ENCODE measurements at regions not wholly inside any gene's neighbourhood (a gene's known extent, or its start where the extent isn't known, plus 50 kb on each side); places are given as distances from the start of the nearest gene placed in this dataset.

DNA sequence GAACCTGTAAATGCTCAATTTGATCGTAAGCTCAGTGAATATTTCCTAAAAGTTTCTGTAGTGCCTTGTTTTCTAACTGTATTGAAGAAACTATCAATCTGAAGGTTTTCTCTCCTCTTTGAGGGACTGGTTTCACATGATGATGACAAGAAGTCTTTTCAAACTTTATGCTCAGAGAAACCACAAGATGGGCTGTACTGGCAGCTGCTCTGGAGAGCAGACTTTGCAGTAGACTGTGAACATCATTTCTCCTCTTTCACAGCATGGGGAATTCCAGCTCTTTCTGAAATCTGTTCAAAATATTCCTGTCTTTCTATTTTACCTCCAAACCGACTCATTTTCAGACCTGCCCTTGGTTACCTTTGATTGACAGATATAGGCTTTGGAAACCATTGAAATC, 194.4 kb downstream of the IZUMO3 start:
- TF ChIP-seq, protein P1, sequence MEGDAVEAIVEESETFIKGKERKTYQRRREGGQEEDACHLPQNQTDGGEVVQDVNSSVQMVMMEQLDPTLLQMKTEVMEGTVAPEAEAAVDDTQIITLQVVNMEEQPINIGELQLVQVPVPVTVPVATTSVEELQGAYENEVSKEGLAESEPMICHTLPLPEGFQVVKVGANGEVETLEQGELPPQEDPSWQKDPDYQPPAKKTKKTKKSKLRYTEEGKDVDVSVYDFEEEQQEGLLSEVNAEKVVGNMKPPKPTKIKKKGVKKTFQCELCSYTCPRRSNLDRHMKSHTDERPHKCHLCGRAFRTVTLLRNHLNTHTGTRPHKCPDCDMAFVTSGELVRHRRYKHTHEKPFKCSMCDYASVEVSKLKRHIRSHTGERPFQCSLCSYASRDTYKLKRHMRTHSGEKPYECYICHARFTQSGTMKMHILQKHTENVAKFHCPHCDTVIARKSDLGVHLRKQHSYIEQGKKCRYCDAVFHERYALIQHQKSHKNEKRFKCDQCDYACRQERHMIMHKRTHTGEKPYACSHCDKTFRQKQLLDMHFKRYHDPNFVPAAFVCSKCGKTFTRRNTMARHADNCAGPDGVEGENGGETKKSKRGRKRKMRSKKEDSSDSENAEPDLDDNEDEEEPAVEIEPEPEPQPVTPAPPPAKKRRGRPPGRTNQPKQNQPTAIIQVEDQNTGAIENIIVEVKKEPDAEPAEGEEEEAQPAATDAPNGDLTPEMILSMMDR (IDR thresholded peaks at IDR 0.05) = no peak
- intact Hi-C loops (cut with DNase I) = no loop called here
- DNase-seq (no peak), ATAC-seq (no peak)
- Histone ChIP-seq H3K27ac (no peak overlapping the region), H3K4me1 (no peaks in the 10 kb centered on the region), H3K36me3 (no peaks in the 10 kb centered on the region), H3K4me3 (no peak overlapping the region), H3K27me3 (ENCODE audit: low read depth) (no peaks in the 10 kb centered on the region), H3K9me3 (no peaks in the 10 kb centered on the region)

DNA sequence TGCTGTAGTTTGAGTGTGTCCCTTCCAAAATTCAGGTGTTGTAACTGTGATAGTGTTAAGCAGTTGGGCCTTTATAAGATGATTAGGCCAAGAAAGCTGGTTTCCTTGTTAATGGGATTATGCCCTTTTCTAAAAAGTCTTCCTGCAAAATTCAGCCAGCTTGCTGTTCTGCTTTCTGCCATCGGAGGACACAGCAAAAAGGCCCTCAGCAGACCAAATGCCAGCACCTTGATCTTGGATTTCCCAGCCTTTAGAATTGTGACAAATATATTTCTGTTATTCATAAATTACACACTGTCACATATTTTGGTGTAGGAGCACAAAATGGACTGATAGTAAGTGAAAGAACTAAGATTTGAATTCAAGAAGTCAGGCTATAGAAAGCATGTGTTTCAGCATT, 203.2 kb downstream of the IZUMO3 start:
- TF ChIP-seq, protein P1 (IDR thresholded peaks at IDR 0.05) = no peak
- no peaks in the 10 kb centered on the region for H3K4me1 ChIP-seq
- intact Hi-C loops (cut with DNase I) = no loop called here

DNA sequence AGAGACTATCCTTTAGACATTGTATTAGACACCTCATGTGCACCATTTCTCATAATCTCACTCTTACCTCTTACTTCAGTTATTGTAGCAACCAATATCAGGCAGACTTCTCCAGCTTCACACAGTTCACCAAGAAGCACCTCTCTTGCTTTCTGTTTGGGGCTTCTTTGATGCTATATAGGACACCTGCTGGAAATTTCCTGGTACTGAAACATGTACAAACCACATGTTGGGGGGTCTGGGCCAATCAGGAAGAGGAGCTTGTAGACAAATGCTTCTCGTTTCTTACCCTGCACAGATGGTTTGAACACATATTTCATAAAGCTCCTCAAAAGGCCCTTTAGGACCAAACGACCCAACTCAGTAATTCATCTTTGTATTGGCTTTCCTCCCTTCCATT, 212.1 kb downstream of the IZUMO3 start:
- no peaks in the 10 kb centered on the region for H3K27me3 ChIP-seq (ENCODE audit: low read depth)
- no peak overlapping the region for H3K27ac ChIP-seq
- H3K36me3 ChIP-seq = no peaks in the 10 kb centered on the region
- intact Hi-C loops (cut with DNase I) = no loop called here
- H3K9me3 ChIP-seq = no peaks in the 10 kb centered on the region
- TF ChIP-seq, protein P1 (IDR thresholded peaks at IDR 0.05) = no peak
- H3K4me1 ChIP-seq = no peaks in the 10 kb centered on the region
- DNase-seq (no peak), ATAC-seq (no peak)
- H3K4me3 ChIP-seq = no peak overlapping the region

More for the DNA sequence above, 203.2 kb downstream of the IZUMO3 start:
- H3K27ac ChIP-seq = no peak overlapping the region
- H3K36me3 ChIP-seq = no peaks in the 10 kb centered on the region
- no peaks in the 10 kb centered on the region for H3K27me3 ChIP-seq (ENCODE audit: low read depth)
- DNase-seq (no peak), ATAC-seq (no peak)
- H3K4me3 ChIP-seq = no peak overlapping the region
- peaks cover 6% of the 10 kb centered on the region for H3K9me3 ChIP-seq

DNA sequence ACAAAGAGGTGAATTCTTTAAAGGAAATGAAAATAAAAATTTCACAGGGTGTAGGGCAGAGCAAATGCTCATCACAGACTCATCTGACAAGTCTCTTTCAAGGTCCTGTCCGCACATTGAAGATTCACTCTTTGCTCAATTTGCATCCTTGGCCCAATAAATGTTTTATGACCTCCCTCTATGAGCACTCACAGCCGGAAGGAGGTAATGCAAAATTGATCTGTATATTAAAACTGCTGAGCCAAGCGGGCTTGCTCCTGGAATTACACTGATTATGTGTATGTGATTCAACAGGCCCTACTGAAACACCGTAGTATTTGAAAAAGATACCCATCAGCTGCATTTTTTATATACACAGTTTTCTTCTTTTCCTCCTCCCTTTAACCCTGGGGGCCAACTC, 246.8 kb downstream of the IZUMO3 start:
- Histone ChIP-seq H3K4me1 (no peaks in the 10 kb centered on the region), H3K36me3 (no peaks in the 10 kb centered on the region), H3K27me3 (ENCODE audit: low read depth) (no peaks in the 10 kb centered on the region), H3K4me3 (no peak overlapping the region), H3K27ac (no peak overlapping the region), H3K9me3 (no peaks in the 10 kb centered on the region)
- TF ChIP-seq, protein P1 (IDR thresholded peaks at IDR 0.05) = no peak
- ATAC-seq (no peak), DNase-seq (no peak)
- intact Hi-C loops (cut with DNase I) = no loop called here

DNA sequence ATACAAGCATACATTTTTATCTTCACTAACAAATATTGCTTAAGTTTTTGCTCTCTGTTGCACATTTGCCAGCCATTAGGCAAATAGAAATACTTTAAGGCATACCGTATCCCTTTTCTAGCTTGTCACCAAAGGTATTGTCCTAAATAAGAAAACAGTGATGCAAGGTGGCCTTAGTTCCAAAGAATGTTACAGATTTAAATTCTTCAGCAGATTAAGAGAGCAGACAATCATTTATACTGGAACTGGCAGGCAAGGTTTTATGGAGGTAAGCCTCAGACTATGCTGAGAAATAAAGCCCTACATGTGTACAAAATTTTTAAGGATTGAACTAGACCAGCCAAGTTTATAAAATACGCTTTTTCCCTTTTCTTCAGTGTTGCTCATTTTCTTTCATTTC, 247.8 kb downstream of the IZUMO3 start:
- Histone ChIP-seq H3K27me3 (ENCODE audit: low read depth) (no peaks in the 10 kb centered on the region), H3K27ac (no peak overlapping the region), H3K36me3 (no peaks in the 10 kb centered on the region), H3K9me3 (no peaks in the 10 kb centered on the region), H3K4me1 (no peaks in the 10 kb centered on the region), H3K4me3 (no peak overlapping the region)
- TF ChIP-seq, protein P1 (IDR thresholded peaks at IDR 0.05) = no peak
- no peak for DNase-seq
- intact Hi-C loops (cut with DNase I) = no loop called here
- no peak for ATAC-seq

DNA sequence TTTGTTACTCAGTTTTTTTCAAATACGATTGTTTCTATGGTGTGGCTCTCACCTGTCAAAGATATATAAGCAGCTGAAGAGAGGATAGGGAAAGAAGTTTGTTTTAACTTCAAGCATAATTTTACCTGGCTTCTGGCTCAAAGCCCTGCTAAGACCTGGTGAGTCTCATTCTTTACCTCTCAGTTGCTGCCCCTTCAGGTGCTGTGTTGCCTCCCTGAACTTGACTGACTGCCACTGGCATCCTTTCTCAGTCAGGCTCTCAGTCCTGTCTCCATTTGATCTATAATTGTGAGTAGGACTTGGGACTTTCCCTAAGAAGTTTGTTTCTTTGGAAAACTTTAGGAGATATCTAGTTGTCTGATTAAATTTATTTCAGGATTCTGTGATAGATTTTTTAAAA, 249.6 kb downstream of the IZUMO3 start:
- no peak for DNase-seq
- no peak for ATAC-seq
- Histone ChIP-seq H3K27ac (no peak overlapping the region), H3K4me1 (no peaks in the 10 kb centered on the region), H3K9me3 (no peaks in the 10 kb centered on the region), H3K4me3 (no peak overlapping the region), H3K36me3 (no peaks in the 10 kb centered on the region), H3K27me3 (ENCODE audit: low read depth) (no peaks in the 10 kb centered on the region)
- intact Hi-C loops (cut with DNase I) = no loop called here
- TF ChIP-seq, protein P1 (IDR thresholded peaks at IDR 0.05) = no peak
